Endothelial cell of umbilical vein (primary cell): ENCODE measurements at regions not wholly inside any gene's neighbourhood (a gene's known extent, or its start where the extent isn't known, plus 50 kb on each side); places are given as distances from the start of the nearest gene placed in this dataset.

Source experiments
- BruUV-seq: library from RNA; stranded (reverse); fragments of 400-500 nt; replicated peaks from 2 replicates; lab custom pipeline; 2021; lab: Mats Ljungman, UMichigan
- CTCF ChIA-PET: fragments of 300-600, 350-600 bp; sonication (Branson Sonifier 250); formaldehyde crosslinking; loops from one replicate; lab custom pipeline; 2021; ENCODE audit warnings: antibody characterized with exemption, inconsistent platforms; lab: Charles Lee
- POLR2A ChIA-PET: fragments of 300-600, 350-600 bp; sonication (Branson Sonifier 250); formaldehyde crosslinking; loops from one replicate; lab custom pipeline; 2021; ENCODE audit warnings: antibody characterized with exemption, inconsistent platforms; lab: Charles Lee
- DNase-seq: peaks from one replicate; pipeline ENCODE4 v3.0.0-alpha.2; 2011; ENCODE audit warnings: low read depth, low spot score
- FAIRE-seq: peaks from 2 replicates; lab custom pipeline; 2011; peaks lifted over from hg19 to GRCh38; lab: Jason Lieb, UNC
- H2AFZ ChIP-seq: 2 replicates; pipeline ENCODE4 v1.6.0; 2012; ENCODE audit warnings: low read depth, low read length, control low read depth, inconsistent platforms
- H3K27ac ChIP-seq: 2 replicates; pipeline ENCODE4 v1.5.1; 2011; ENCODE audit warnings: low read depth, mild to moderate bottlenecking, control low read depth, low read length, moderate library complexity; ENCODE audit not compliant: insufficient read depth
- H3K27me3 ChIP-seq, 2 experiments: 2 replicates each; pipeline versions ENCODE4 v1.6.0 to v1.6.1; 2011; ENCODE audit warnings: low read length in 2 of 2, mixed read lengths in 1 of 2; ENCODE audit not compliant: control insufficient read depth in 2 of 2, insufficient read depth in 2 of 2
- H3K36me3 ChIP-seq, 2 experiments: 2 replicates in 1 of 2; 3 replicates in 1 of 2; pipeline ENCODE4 v1.5.1; 2011; ENCODE audit warnings: low read length in 2 of 2, mild to moderate bottlenecking in 1 of 2, moderate library complexity in 1 of 2; ENCODE audit not compliant: control insufficient read depth in 2 of 2, insufficient read depth in 2 of 2; ENCODE audit errors: extremely low read depth in 1 of 2
- H3K4me1 ChIP-seq: 3 replicates; pipeline ENCODE4 v1.5.1; 2011; ENCODE audit warnings: mild to moderate bottlenecking, low read length; ENCODE audit not compliant: control insufficient read depth, insufficient read depth; ENCODE audit errors: extremely low read depth
- H3K4me2 ChIP-seq: 2 replicates; pipeline ENCODE4 v1.6.1; 2011; ENCODE audit warnings: low read length, control low read depth, mixed read lengths; ENCODE audit not compliant: insufficient read depth
- H3K4me3 ChIP-seq, 3 experiments: fragments of 200-600 bp in 1 of 3; sonication (generic), shearing (Covaris generic) in 1 of 3; replicated peaks in 1 of 3; 2 replicates each; pipeline ENCODE4 v1.5.1; 2011 to 2016; ENCODE audit warnings: control low read depth in 3 of 3, low read length in 3 of 3, mild to moderate bottlenecking in 2 of 3, inconsistent platforms in 1 of 3, low read depth in 1 of 3, moderate library complexity in 1 of 3; ENCODE audit not compliant: insufficient read depth in 1 of 3
- H3K79me2 ChIP-seq: 2 replicates; pipeline ENCODE4 v1.6.0; 2012; ENCODE audit warnings: low read length, inconsistent platforms; ENCODE audit not compliant: control insufficient read depth, insufficient read depth
- H3K9ac ChIP-seq: replicated peaks from 2 replicates; pipeline ENCODE3; 2011; ENCODE audit warnings: low read length, control low read depth; ENCODE audit not compliant: insufficient read depth; ENCODE audit errors: extremely low read depth
- H3K9me1 ChIP-seq: replicated peaks from 3 replicates; pipeline ENCODE4 v1.6.0; 2011; ENCODE audit warnings: mild to moderate bottlenecking, low read length; ENCODE audit not compliant: control insufficient read depth, insufficient read depth; ENCODE audit errors: extremely low read depth
- H3K9me3 ChIP-seq: replicated peaks from 2 replicates; pipeline ENCODE4 v1.5.1; 2012; ENCODE audit warnings: low read length, inconsistent platforms; ENCODE audit not compliant: control insufficient read depth, insufficient read depth
- H4K20me1 ChIP-seq: replicated peaks from 2 replicates; pipeline ENCODE3; 2011; ENCODE audit warnings: mild to moderate bottlenecking, low read length; ENCODE audit not compliant: control insufficient read depth, insufficient read depth; ENCODE audit errors: extremely low read depth
- CTCF ChIP-seq, 2 donors: IDR thresholded peaks; 1 replicate in 1 of 2; 2 replicates in 1 of 2; pipeline ENCODE4 v1.5.1; 2011; ENCODE audit warnings: low read length in 2 of 2, mild to moderate bottlenecking in 2 of 2, moderate library complexity in 2 of 2, control low read depth in 1 of 2, inconsistent platforms in 1 of 2, low read depth in 1 of 2; ENCODE audit not compliant: insufficient read depth in 1 of 2; ENCODE audit errors: extremely low read depth in 1 of 2
- EZH2 ChIP-seq: IDR thresholded peaks from 2 replicates; pipeline ENCODE4 v1.6.1; 2012; ENCODE audit warnings: borderline replicate concordance, low read depth, mild to moderate bottlenecking, moderate library complexity, low read length, inconsistent platforms; ENCODE audit not compliant: severe bottlenecking
- FOS ChIP-seq: IDR thresholded peaks from 2 replicates; pipeline ENCODE4 v1.6.1; 2011; ENCODE audit warnings: mild to moderate bottlenecking, low read length, moderate library complexity, borderline replicate concordance; ENCODE audit not compliant: insufficient read depth
- GATA2 ChIP-seq: IDR thresholded peaks from 2 replicates; pipeline ENCODE4 v1.7.0; 2011; ENCODE audit warnings: low read depth, mild to moderate bottlenecking, moderate library complexity, mixed read lengths, low read length; ENCODE audit not compliant: insufficient read length, insufficient read depth
- JUN ChIP-seq: IDR thresholded peaks from 2 replicates; pipeline ENCODE4 v1.6.1; 2011; ENCODE audit warnings: borderline replicate concordance, low read depth; ENCODE audit not compliant: insufficient read length, insufficient read depth
- MYC ChIP-seq: IDR thresholded peaks from one replicate; pipeline ENCODE4 v1.6.1; 2011; ENCODE audit warnings: mild to moderate bottlenecking, low read depth, low read length
- POLR2A ChIP-seq: IDR thresholded peaks from 2 replicates; pipeline ENCODE4 v1.6.1; 2012; ENCODE audit warnings: low read depth, mild to moderate bottlenecking, control low read depth, low read length
- POLR2AphosphoS5 ChIP-seq: IDR thresholded peaks from 2 replicates; pipeline ENCODE4 v1.6.1; 2012; ENCODE audit warnings: low read depth, mild to moderate bottlenecking, control low read depth, low read length, moderate library complexity; ENCODE audit not compliant: insufficient read depth
- dilution Hi-C: fragments of 300-500 bp; cut with MboI; formaldehyde crosslinking; loops from one replicate; pipeline ENCODE4 v1.15.0; 2019; ENCODE audit warnings: low sequenced_read_pairs; ENCODE audit not compliant: extremely low pct_ligation_motif_present
- intact Hi-C: fragments of 100-400 bp; cut with micrococcal nuclease; formaldehyde crosslinking; loops from one replicate; pipeline ENCODE4 v1.10.0; 2022
- TF ChIP-seq, protein P1 (sequence below): IDR thresholded peaks from 2 replicates; pipeline ENCODE4 v1.6.1; 2011; ENCODE audit not compliant: insufficient read depth, insufficient read length

- TF ChIP-seq FOS (no peak), GATA2 (no peak), MYC (no peak), EZH2 (no peak), JUN (no peak), POLR2AphosphoS5 (no peak), CTCF (IDR thresholded peaks at IDR 0.05; ENCODE audit: extremely low read depth in 1 of 2, insufficient read depth in 1 of 2, low read depth in 1 of 2, low read length in 2 of 2) (no peak), POLR2A (no peak)
- TF ChIP-seq, protein P1, sequence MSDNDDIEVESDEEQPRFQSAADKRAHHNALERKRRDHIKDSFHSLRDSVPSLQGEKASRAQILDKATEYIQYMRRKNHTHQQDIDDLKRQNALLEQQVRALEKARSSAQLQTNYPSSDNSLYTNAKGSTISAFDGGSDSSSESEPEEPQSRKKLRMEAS, result no peak
- no TSS peak for BruUV-seq
Observed at GRCh38 chr1:229093609-229094336, 177.1 kb upstream of the RAB4A start.

More at GRCh38 chr1:229093609-229094336, 177.1 kb upstream of the RAB4A start:
- Histone ChIP-seq H3K27ac (no peak overlapping the region), H3K27me3 (no peaks in the 10 kb centered on the region), H3K4me3 (no peak overlapping the region), H4K20me1 (no peaks in the 10 kb centered on the region), H3K9me1 (no peaks in the 10 kb centered on the region), H3K9me3 (no peaks in the 10 kb centered on the region), H3K4me2 (no peak overlapping the region), H3K36me3 (no peaks in the 10 kb centered on the region), H3K9ac (no peak overlapping the region), H3K4me1 (no peaks in the 10 kb centered on the region), H2AFZ (no peak overlapping the region), H3K79me2 (no peaks in the 10 kb centered on the region)
- ChIA-PET CTCF (interaction anchor here (1.6 kb wide), 1 partner anchor 358 kb away, joined by 3 read pairs; the partner anchor contains the start of gene RHOU), POLR2A (no interaction called here)
- DNase-seq, result no peak
- intact Hi-C loops, result no loop called here
- no peak for FAIRE-seq
- dilution Hi-C loops, result no loop called here
